D721Med (cell line): ENCODE measurements at regions not wholly inside any gene's neighbourhood (a gene's known extent, or its start where the extent isn't known, plus 50 kb on each side); places are given as distances from the start of the nearest gene placed in this dataset.

Experiments used
- DNase-seq: peaks from one replicate; pipeline ENCODE4 v3.0.0; 2011; ENCODE audit warnings: low spot score; ENCODE audit not compliant: insufficient read length
- FAIRE-seq: peaks from 2 replicates; lab custom pipeline; 2011; peaks lifted over from hg19 to GRCh38; lab: Jason Lieb, UNC
- TF ChIP-seq, protein P1 (sequence below): IDR thresholded peaks from 2 replicates; pipeline ENCODE4 v1.5.1; 2012; ENCODE audit warnings: mild to moderate bottlenecking, control low read depth; ENCODE audit not compliant: insufficient read depth; ENCODE audit errors: missing control alignments

DNA sequence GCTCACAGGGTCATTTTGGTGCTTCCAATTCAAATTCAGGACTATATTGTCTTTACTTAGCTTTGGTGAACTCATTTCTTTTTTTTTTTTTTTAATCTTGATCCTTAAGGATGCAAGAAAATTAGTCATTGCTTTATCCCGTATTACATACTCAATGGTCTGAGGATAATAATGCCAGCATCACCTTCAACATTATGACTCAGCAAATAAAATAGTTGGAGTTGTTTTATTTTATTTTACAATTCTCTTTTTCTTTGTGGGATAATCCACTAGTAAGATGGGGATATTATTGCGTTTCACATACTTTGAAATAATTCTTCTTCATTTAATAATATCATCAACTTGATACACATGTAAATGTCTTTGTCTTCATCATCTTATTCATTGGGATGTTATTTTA, 954.9 kb upstream of the GYPC start:
- FAIRE-seq (no peak), DNase-seq (no peak)
- TF ChIP-seq, protein P1, sequence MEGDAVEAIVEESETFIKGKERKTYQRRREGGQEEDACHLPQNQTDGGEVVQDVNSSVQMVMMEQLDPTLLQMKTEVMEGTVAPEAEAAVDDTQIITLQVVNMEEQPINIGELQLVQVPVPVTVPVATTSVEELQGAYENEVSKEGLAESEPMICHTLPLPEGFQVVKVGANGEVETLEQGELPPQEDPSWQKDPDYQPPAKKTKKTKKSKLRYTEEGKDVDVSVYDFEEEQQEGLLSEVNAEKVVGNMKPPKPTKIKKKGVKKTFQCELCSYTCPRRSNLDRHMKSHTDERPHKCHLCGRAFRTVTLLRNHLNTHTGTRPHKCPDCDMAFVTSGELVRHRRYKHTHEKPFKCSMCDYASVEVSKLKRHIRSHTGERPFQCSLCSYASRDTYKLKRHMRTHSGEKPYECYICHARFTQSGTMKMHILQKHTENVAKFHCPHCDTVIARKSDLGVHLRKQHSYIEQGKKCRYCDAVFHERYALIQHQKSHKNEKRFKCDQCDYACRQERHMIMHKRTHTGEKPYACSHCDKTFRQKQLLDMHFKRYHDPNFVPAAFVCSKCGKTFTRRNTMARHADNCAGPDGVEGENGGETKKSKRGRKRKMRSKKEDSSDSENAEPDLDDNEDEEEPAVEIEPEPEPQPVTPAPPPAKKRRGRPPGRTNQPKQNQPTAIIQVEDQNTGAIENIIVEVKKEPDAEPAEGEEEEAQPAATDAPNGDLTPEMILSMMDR = no peak

DNA sequence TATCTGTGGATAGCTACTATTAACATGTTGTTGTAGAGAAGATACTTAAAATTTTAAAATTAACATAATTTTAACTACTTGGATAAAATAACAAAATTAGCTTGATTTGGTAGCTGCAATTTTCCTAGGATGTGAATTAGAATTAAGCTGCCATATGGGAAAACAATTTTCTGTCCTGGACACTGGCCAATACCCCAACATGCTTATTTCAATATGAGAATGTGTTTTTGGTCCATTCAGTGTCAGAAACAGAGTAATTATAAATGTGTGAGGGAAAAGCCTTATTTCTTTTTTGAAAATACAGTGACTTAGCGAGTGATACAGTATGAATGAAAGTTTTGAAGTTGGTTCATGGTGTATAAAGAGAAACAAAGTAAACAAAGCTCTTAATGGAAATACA, 948.3 kb upstream of the GYPC start:
- no peak for FAIRE-seq

DNA sequence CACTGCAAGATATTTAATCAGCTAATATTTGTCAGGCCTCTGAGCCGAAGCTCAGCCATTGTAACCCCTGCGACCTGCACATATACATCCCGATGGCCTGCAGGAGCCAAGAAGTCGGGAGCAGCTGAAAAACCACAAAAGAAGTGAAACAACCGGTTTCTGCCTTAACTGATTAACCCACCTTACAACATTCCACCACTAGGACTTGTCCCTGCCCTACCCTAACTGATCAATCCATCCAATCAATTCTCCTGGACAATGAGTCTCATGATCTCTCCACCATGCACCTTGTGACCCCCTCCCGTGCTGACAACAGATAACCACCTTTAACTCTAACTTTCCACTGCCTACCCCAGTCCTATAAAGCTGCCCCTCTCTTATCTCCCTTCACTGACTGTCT, 945.4 kb upstream of the GYPC start:
- DNase-seq (no peak), FAIRE-seq (no peak)
- TF ChIP-seq, protein P1 = no peak

More for the DNA sequence above, 948.3 kb upstream of the GYPC start:
- no peak for DNase-seq
- TF ChIP-seq, protein P1 = no peak

DNA sequence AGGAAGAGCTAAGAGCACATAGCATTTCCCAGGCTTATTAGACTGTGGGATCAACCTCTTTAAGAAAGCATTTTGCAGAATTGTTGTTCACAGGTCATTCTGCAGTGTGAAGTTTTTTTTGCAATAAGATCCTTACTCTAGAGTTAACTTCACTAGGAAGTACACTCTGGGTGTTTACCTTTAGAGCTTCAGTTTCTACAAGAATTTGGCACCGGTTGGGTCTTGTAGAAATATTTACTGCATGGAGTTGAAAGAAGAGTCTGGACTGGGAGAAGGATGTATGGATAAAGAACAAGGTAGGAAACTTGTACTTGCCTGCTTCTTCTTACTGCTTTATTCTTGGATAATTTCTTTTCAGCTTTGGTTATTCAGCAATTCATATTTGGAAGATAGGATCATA, 944.9 kb upstream of the GYPC start:
- FAIRE-seq = no peak
- DNase-seq = no peak
- TF ChIP-seq, protein P1 = no peak

GRCh38 chr2:125713533-125713932, 942.4 kb upstream of the GYPC start:
- DNase-seq = no peak
- TF ChIP-seq, protein P1 = no peak
- FAIRE-seq = no peak

DNA sequence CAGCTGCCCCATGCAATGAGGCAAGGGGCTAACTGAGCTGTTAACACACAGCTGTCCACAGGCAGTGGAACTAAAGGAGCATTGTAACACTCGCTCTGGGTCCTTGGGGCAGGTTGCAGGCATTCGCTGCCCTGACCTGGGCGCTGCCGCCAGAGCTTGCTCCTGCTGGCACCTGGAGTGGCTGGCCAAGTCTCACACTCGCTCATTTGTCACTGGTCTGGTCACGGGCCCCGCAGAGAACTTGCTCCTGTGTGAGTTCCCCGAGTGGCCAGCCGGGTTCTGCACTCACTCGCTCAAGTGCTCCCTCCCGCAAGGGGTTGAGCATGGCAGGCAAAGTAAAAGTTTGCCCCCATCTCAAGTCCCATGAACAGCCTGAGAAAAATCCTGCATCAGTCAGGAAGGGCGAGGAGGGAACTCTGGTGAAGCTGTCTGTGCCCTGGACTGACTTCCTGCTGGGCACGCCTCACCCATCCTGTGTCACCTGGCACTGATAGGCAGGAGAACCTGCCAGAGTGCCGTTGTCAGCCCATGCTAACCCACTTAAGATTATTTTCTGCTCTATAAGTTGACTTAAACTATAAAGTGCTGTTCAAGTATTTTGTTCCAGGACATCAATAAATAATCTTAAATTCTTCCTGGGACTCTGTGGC, 934.8 kb upstream of the GYPC start:
- no peak for FAIRE-seq
- TF ChIP-seq, protein P1 = no peak
- no peak for DNase-seq

- DNase-seq = no peak
- TF ChIP-seq, protein P1 = no peak
- no peak for FAIRE-seq
These were observed 925.0 kb upstream of the GYPC start for GRCh38 chr2:125730921-125731320.
